GM21515 (cell line): ENCODE measurements at regions not wholly inside any gene's neighbourhood (a gene's known extent, or its start where the extent isn't known, plus 50 kb on each side); places are given as distances from the start of the nearest gene placed in this dataset.
A peak's percentile ranks its signal among the peaks of the same experiment; 100 is the strongest.

Experiments used
- ATAC-seq: cut with Tn5 transposase; IDR thresholded peaks from one replicate; pipeline ENCODE4 v1.9.1; 2021; ENCODE audit not compliant: unreplicated experiment

DNA sequence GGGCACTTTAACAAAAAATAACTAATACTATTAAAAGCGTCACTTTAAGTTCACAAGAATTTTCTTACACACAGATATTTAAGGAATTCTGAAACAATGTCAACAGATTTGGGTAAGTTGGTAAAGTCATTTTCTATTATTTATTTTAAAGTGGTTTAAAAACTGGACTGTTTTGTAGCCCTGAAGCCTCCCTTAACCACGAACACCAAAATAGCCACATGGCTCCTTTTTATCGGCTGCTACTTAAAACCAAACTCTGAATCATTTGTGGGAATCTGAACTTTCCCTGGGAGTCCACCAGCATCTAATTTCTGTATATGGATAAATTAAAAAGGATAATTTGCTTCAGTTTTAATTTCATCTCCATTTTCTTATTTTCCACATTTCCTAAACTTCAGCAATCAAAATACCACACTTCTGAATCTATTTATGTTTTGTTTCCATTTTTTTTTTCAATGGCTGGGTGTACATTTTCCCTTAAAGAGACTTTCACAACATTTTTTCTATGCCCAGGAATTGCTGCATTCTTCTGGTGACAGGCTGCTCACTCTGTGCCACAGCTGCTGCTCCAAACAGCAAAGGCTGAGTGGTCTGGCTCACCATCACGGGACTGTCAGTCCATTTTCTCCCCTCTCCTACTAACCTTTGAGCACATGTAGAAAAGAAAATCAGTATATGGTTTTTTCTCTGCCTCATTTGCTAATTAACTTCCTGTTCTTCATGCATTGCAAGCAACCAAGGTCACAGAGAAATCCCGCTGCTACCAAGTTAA, 255.5 kb upstream of the KCNJ16 start:
- ATAC-seq, result no peak

DNA sequence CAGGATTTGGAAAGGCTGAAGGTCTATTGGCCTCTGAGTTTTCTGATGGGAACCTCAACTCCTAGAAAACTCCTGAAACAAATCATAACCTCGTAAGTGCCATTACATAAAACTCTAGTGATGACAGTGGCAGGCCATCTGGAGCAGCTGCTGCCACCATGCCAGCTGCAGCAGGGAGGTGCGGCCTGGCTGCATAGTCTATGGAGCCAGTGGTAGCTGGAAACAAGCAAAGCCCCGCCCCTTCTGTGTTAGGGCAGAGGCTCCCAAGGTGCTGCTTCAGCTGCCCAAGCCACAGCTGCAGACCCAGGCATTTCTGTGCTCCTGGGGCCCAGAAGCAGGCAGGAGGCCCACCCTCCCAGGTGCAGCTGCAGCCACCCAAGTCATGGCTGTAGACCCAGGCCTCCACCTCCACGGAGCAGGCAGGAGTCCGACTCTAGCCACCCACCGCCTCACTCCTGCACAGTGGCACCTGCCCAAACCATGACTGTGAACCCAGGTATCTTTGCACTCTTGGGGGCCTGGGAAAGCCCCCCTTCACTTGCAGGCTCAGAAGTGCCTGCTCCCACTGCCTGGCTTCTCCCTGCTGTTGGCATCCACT, 254.1 kb upstream of the KCNJ16 start:
- no peak for ATAC-seq

DNA sequence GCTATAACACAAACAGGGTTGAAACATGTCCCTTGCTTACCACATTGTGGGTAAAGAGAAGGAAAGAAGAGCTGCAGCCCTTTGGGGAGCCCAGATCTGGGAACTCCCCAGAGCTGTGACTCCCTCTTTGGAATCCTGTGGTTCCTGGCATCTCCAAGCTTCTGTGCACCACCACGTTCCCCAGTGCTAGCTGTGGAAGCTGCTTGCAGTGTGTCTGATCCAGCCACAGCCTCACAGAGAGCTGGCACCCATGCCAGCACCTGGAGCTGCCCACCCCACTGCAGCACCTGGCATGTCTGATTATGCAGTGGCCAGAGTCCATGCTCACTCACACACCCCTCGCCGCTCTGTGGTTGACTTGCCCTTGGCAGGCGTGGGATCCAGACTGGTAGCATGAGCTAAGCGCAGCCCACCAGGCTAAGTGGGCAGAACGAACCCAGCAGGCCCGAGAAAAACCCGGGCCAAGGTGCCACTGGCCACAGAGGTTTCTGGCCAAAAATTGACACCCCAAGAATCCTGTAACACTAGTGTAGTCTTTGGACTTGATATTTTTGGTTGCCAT, 252.6 kb upstream of the KCNJ16 start:
- no peak for ATAC-seq

DNA sequence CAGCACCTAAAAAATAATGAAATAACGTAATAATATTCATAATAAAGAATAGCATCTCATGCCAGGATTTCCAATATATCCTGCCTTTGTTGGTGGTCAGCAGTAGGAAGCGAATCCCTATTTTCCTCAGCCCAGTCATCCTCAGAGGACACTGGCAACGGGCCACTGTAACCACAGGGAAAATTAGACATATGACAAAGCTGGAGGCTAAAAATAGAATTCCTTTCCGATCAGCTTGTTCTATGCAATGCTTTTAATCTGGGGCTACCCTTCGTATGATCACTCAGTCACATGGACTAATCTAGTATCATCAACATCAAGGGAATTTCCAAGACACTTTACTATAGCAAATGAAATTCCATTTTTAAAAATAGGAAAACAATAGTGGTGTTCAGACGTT, 246.9 kb upstream of the KCNJ16 start:
- no peak for ATAC-seq

DNA sequence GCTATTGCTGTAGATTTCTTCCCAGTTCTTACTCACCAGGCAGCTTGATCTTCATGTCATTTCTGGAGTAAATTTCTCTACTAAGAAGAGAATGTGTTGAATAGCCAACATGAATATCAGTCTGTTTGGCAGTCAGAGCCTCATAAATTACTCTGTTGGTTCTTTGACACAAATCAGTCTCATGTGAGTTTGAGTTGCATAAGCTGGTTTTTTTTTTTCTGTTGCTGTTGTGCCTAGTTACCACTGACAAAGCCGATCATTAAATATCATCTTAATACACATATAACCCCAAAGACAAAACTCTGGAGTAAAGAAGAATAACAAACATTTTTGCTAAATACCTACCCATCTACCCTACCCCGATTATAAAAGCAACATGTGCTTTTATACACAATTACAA, 240.5 kb upstream of the KCNJ16 start:
- ATAC-seq, result no peak

DNA sequence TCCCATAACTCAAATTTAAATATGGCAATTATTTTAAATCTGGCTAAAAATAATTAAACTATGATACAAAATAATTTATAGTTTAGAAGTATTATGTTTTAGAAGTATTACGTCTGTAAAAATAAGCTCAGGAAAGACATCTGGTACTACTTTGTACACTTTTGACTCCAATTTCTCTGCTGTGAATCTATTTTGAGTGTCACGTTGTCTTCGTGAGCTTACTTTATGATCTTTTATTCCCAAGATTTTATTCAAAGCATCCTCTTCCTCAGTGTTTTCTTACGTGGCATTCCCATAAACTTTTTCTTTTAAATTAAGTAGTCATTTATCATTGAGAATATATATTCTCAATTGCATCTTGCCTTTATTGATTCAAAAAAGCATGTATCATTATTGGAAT, 223.3 kb upstream of the KCNJ16 start:
- no peak for ATAC-seq

DNA sequence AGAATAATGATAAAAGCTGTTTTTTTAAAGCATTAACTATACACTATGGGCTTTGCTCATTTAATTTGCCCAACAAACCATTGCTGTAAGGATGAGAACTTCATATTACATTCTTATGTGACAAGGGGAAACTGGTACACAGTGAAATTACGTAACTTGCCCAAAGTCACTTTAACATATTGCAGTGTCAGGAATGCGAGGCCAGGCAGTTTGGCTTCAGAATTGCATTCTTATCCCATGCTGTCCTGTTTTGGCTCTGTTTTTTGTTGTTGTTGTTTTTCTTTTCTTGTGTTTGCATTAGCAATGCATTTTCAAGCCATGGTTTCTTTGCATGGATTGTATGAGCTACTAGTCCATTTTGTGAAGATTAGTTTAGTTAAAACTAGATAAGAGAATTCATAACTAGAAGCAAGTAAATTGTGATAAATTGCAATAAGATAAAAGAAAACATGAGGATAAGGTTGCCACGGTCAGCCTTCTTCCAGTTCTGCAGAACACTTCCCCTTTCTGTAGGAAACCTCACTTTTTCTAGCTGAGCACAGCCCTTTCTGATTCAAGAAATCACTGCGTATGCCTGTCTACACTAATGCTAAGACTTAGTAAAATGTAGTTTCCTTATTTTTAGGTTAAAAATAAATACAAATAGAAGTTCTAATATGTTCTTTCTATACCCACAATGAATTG, 221.3 kb upstream of the KCNJ16 start:
- ATAC-seq, result no peak

DNA sequence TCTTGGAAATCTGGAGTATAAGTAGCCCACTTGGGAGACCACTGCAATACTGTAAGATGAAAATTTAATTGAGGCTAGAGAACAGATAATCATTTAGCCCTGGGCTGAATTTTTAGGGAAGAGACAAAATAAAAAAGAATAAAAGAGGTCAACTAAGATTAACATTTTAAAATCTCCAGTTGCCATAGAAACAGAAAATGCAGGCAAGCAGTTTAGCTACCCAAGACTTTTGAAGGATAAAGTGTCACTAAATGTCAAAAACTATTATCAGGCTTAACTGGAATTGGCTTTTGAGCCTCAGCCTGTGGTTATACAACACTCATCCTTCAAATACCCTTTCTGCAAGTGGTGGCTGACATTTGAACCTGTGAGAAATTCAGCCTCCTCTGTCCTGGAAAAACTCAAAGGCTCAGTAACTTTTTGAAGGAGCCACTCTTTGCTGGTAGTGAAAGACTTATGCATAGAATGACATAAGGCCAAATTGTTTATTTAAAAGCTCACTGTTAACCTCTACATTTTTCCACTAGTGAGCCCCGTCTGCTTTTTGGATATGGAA, 220.7 kb upstream of the KCNJ16 start:
- no peak for ATAC-seq

DNA sequence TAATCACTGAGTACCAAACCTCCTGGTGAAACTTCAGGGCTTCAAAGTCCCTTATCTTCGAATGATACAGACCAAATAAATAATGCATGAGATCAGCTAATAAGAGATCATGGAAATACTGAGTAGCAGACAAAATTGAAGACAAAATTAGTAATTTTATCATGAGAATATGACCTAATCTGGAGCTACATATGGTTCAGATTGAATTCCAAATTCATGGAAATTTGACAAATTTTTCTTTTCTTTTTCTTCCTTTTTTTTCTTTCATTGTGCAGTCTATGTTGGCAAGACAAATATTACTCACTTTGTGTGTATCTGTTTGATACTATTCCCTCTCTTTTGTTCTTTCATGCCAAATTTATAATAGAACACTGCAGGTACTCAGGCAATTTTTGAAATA, 218.1 kb upstream of the KCNJ16 start:
- no peak for ATAC-seq

DNA sequence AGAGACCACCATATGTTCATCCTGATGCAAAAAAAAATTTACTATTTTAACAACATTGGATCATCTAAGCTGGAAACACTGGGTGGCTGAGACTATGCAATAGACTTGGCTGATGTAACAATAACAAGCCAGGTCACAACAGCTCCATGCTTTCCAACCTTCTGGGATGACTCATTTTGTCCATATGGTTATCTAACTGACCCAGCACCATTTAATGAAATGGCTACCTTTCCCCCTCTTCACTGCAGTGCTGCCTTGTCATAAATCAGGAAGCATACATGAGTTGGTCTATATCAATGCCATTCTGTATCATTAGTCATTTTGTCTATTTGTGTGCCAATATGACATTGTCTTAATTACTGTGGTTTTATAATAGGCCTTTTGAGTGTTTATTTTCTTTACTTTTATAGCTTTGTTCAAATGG, 217.6 kb upstream of the KCNJ16 start:
- no peak for ATAC-seq

DNA sequence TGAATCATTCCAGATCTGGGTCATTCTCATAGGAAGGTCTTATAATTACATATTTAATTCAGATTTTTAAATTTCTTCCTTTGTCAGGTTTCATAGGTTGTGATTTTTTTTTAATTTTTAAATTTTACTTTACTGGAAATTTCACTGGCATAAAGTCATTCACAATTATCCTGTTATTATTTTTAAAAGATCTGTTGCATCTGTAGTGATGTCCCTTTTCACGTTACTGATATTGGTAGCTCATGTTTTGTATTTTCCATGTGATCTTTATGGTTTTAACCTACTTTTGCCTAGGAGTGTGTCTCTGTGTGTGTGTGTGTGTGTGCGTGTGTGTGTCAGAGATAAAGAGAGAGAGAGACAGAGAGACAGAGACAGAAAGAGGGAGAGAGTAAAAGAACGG, 216.6 kb upstream of the KCNJ16 start:
- ATAC-seq, result no peak

DNA sequence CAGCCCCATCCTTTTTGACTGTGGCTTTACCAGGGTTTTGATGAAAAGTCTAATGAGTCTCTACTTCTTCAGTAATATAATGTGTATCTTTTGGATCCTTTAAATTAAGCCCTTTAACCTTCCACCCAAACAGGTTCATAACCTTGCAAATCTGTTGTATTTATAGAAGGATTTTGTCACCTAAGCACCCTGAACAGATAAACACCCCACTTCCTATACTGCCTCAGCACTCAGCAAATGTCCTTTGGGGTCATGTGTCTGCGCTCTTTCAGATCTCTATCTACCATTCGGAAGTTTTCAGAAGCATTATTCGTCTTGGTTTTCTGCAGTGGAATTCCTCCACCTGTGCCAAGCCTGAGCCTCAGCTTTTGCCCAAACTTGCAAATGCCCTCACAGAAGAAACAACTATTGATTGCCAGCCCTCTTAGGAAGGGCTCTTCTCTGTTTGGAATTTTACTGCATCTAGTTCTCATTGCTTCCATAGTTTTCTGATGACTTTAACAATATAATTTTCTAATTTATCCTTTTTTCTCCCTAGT, 214.8 kb upstream of the KCNJ16 start:
- ATAC-seq, result no peak

DNA sequence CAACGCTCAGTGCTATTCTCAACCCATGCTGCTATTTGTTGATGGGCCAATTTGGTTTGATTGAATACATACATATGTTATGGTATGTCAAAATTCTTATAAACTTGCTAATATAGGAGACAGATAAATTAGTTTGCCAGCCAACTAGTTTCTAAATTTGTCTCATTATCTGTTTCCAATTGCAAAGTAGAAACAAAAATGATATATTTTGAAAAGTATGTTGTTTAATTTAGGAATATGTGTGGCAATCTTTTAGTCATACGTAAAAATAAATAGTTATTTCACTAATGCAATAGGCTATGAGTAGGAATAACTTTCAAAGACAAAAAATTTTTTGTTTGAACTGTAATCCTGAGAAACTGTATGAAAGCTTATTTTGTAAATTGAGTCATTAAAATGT, 210.6 kb upstream of the KCNJ16 start:
- no peak for ATAC-seq

DNA sequence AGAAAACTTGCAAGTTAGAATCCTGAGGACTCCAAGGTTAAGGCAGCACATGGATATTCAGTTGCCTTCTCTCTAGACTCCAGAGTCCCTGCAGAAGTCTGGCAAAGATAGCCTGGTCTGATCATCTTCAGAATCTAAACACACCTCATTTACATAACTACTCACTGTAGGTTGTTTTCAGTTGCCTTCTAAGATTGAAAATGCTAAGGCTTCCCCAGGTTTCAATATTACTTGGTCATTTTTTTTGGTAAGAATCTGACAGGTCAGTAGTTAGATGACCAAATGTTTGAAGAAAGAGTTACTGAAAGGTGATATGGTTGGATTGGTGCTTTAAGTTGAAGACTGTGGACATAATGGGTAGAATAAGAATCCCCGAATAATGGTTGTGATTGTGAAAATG, 205.4 kb upstream of the KCNJ16 start:
- peak; percentile 89 for ATAC-seq

DNA sequence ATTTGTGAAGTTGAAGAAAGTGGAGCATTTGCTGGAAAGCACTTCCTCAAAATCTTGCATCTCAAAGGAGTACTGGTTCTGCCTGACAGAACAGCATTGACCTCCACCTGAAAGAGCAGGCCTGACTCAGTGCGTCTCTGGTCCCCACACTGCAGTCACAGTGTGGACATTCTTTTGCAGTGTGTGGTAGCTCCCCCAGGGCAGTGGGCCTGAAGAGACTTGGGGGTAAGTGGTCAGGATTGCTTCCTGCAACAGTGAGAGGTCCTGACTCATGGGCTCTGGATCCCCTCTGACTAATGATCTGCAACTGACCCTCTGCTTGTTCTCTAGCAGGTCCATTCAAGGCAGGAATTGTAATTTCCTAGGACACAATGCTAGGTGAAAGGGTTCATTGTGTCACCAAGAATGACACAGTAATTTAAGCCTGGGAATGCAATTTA, 204.9 kb upstream of the KCNJ16 start:
- ATAC-seq, result peak; percentile 63

DNA sequence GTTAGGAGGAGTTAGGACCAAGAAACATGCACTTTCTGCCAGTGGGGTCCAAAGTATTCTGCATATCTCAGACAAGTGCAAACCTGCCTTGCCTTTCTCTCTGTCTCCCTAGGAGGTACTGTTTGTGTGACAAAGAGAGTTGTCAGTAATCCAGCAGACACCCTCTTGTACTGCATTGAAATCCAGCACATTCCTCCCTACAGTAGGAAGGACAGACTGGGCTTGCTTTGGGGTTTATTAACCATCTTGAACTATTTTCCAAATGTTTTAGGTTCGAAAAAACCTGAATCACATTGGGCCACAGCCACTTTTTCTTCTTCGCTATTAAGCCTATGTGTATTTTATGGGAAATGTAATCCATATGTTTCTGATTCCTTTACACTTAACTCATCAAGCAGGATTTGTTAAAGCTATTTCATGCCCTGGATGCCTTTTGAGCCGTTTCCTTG, 204.2 kb upstream of the KCNJ16 start:
- ATAC-seq, result no peak

DNA sequence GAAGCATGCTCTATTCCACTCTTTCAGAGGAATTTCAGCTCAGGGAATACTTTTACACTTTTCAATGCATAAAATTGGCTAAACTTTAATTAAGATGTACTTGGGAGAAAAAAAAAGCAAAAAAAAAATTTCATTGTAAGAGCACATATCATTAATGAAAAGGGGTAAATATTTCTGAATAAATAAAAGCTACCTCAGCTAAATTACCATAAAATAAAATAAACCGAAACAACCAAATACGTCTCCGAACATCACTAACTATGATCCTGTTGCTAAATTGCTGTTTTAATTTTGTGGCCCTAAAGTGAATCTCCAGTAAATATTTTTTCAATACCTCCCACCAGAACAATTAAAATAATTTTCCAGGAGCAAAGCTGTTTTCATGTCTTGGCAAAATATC, 203.7 kb upstream of the KCNJ16 start:
- no peak for ATAC-seq

DNA sequence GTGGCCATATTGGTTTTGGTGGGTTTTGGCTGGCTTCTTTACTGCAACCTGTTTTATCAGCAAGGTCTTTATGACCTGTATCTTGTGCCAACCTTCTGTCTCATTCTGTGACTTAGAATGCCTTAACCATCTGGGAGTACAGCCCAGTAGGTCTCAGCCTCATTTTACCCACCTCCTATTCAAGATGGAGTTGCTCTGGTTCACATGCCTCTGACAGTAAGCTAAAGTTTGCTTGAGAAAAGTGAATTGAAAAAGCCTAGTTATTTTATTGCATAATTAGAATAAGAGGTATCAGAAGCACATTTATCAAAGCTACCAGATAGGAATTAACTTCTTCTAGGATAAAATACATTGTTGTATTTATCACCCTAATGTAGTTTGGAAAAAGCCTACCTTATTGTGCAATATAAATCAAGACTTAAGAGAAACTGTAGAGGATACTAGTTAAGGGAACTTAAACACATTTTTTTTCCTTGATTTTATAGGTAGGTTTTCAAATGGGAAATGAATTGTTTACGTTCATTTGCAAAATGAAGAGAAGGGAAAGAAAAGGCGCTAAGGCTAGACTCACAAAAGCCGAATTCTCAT, 202.3 kb upstream of the KCNJ16 start:
- ATAC-seq, result no peak

DNA sequence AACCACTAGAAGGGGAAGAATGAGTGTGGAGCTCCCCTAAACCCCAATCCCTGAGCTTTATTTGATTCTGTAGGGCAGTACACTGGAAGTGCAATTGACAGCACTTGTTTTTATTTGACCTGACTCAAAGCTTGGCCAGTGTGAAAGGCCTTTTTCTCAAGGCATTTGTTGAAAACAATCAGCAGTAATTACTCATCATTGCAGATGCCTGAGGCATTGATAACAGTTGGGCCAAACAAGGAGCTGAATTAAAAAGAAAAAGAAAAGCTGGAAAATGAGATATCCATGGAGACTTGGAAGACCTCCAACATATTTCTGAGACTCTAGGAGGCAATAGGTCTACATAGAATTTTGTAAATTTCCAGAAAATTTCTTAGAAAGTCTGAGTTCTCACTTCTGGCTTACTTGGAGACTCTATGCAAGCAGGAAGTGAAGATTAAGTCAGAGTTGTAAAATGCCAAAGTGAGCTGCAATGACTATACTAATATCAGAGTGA, 200.8 kb upstream of the KCNJ16 start:
- ATAC-seq, result no peak

DNA sequence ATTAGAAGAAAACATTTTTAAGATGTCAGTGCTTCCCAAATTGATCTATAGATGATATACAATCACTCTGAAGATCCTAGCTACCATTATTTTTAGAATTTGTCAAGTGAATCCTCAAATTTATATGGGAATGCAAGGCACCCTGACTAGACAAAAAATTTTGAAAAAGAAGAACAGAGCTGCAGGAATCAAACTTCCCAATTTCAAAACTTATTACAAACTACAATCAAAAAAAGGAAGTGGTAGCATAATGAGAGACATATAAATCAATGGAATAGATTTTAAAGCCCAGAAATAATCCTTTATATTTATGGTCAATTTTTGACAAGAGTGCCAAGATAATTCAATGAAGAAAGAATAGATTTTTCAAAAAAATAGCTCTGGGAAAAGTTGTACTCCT, 198.3 kb upstream of the KCNJ16 start:
- no peak for ATAC-seq

DNA sequence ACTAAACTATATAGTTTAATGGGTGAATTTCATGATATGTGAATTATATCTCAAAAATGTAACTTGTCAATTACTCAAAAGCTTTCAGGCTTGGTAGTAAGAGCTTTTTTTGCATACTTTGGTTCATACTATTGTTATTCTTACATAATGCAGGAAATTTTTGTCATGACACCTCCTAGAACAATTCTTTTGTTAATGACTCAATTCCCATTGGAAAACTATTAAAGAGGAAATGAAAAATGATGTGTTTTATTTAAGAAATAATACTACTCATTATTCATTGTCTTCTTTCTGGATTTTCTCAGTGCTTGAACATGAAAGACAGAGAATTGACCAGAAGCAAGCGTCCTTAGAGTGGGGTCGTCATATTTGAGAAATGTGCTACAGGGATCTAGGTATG, 196.4 kb upstream of the KCNJ16 start:
- ATAC-seq, result no peak
